CD4-positive, alpha-beta T cell (primary cell): ENCODE measurements at regions not wholly inside any gene's neighbourhood (a gene's known extent, or its start where the extent isn't known, plus 50 kb on each side); places are given as distances from the start of the nearest gene placed in this dataset.

Experiments used
- ATAC-seq: fragments of 200-7000 bp; cut with Tn5 transposase; one replicate; pipeline ENCODE4 v1.10.0; 2022; ENCODE audit warnings: mild to moderate bottlenecking; ENCODE audit not compliant: poor library complexity
- CTCF ChIA-PET: fragments of 350-600 bp; sonication (Branson Sonifier 250); formaldehyde crosslinking; loops from one replicate; lab custom pipeline; 2021; ENCODE audit warnings: antibody characterized with exemption, inconsistent platforms; lab: Charles Lee
- POLR2A ChIA-PET: fragments of 350-600 bp; sonication (Branson Sonifier 250); formaldehyde crosslinking; loops from one replicate; lab custom pipeline; 2021; ENCODE audit warnings: antibody characterized with exemption, inconsistent platforms; lab: Charles Lee
- DNase-seq, 14 experiments: peaks; one replicate each; pipeline ENCODE4 v3.0.0-alpha.2; 2013 to 2020; ENCODE audit warnings: mixed read lengths in 2 of 14
- H3K27ac ChIP-seq, 2 donors: one replicate each; pipeline versions ENCODE4 v1.5.1 to v1.7.0; 2013; ENCODE audit warnings: low read length in 2 of 2, low read depth in 1 of 2, mild to moderate bottlenecking in 1 of 2
- H3K27me3 ChIP-seq, 2 experiments: 1 replicate in 1 of 2; 2 replicates in 1 of 2; pipeline versions ENCODE4 v1.6.1 to v1.7.0; 2013; ENCODE audit warnings: low read length in 2 of 2, control low read depth in 1 of 2, mild to moderate bottlenecking in 1 of 2, moderate library complexity in 1 of 2; ENCODE audit not compliant: insufficient read depth in 2 of 2, control insufficient read depth in 1 of 2
- H3K36me3 ChIP-seq: one replicate; pipeline ENCODE4 v1.6.1; 2013; ENCODE audit warnings: low read length, control low read depth; ENCODE audit not compliant: insufficient read depth
- H3K4me1 ChIP-seq: one replicate; pipeline ENCODE4 v1.6.1; 2013; ENCODE audit warnings: low read length, control low read depth; ENCODE audit not compliant: insufficient read depth
- H3K4me3 ChIP-seq: one replicate; pipeline ENCODE4 v1.5.1; 2013; ENCODE audit warnings: mild to moderate bottlenecking, low read length, moderate library complexity
- H3K9me3 ChIP-seq, 2 experiments: 1 replicate in 1 of 2; 2 replicates in 1 of 2; pipeline versions ENCODE4 v1.6.1 to v1.7.0; 2013; ENCODE audit warnings: low read length in 2 of 2, mild to moderate bottlenecking in 2 of 2, control low read depth in 1 of 2, moderate library complexity in 1 of 2; ENCODE audit not compliant: control insufficient read depth in 1 of 2, insufficient read depth in 1 of 2
- H3K27ac Mint-ChIP-seq: one replicate; pipeline ENCODE4 v1.8.0; 2020; ENCODE audit warnings: mixed read lengths
- H3K27me3 Mint-ChIP-seq: one replicate; pipeline ENCODE4 v1.8.0; 2021; ENCODE audit warnings: mixed read lengths
- H3K36me3 Mint-ChIP-seq: one replicate; pipeline ENCODE4 v1.8.0; 2021; ENCODE audit warnings: low read depth, mixed read lengths
- H3K4me1 Mint-ChIP-seq: one replicate; pipeline ENCODE4 v1.8.0; 2021; ENCODE audit warnings: low read depth, mixed read lengths
- H3K4me3 Mint-ChIP-seq: one replicate; pipeline ENCODE4 v1.8.0; 2020; ENCODE audit warnings: mild to moderate bottlenecking, mixed read lengths
- H3K9me3 Mint-ChIP-seq: one replicate; pipeline ENCODE4 v1.8.0; 2020; ENCODE audit warnings: mixed read lengths
- CTCF ChIP-seq: fragments of 200-600 bp; IDR thresholded peaks from one replicate; pipeline ENCODE4 v1.8.0; 2022; ENCODE audit warnings: antibody characterized with exemption, mild to moderate bottlenecking
- intact Hi-C, 2 experiments: fragments of 100-400 bp; cut with DNase I in 1 of 2; cut with micrococcal nuclease in 1 of 2; formaldehyde crosslinking; loops; one replicate each; pipeline versions ENCODE4 v1.15.1 to v1.9.0; 2023 to 2025; cut with DNase I, micrococcal nuclease

DNA sequence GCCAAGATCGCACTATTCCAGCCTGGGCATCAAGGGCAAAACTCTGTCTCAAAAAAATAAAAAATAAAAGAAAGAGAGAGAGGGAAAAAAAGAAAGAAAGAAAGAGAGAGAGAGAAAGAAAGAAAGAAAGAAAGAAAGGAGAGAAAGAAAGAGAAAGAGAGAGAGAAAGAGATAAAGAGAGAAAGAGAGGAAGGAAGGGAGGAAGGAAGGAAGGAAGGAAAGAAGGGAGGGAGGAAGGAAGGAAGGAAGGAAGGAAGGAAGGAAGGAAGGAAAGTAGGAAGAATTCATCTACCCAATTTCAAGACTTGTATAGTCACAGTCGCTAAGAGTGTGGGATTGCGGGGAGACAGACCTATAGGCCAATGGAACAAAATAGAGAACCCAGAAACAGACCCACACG, 290.6 kb downstream of the NPHP4 start:
- H3K4me3 Mint-ChIP-seq: no peak overlapping the region
- no peaks in the 10 kb centered on the region for H3K36me3 Mint-ChIP-seq

GRCh38 chr1:5693568-5693967, 298.7 kb downstream of the NPHP4 start:
- TF ChIP-seq CTCF: no peak
- intact Hi-C loops: no loop called here
- H3K4me1 Mint-ChIP-seq: no peaks in the 10 kb centered on the region
- ATAC-seq (no peak), DNase-seq (no peak)
- CTCF ChIA-PET: no interaction called here
- Histone ChIP-seq H3K4me1 (no peaks in the 10 kb centered on the region), H3K9me3 (no peaks in the 10 kb centered on the region), H3K36me3 (no peaks in the 10 kb centered on the region), H3K4me3 (no peak overlapping the region), H3K27me3 (peaks cover 0 to 6% of the 10 kb centered on the region in 2 experiments), H3K27ac (no peak overlapping the region)
- H3K9me3 Mint-ChIP-seq: no peaks in the 10 kb centered on the region
- H3K27me3 Mint-ChIP-seq: peaks cover 29% of the 10 kb centered on the region
- H3K36me3 Mint-ChIP-seq: no peaks in the 10 kb centered on the region
- H3K4me3 Mint-ChIP-seq: no peak overlapping the region
- H3K27ac Mint-ChIP-seq: no peak overlapping the region
- POLR2A ChIA-PET: no interaction called here

More for the DNA sequence above, 290.6 kb downstream of the NPHP4 start:
- ATAC-seq (no peak), DNase-seq (no peak)
- H3K27ac Mint-ChIP-seq: no peak overlapping the region
- intact Hi-C loops: no loop called here
- H3K4me1 Mint-ChIP-seq: no peaks in the 10 kb centered on the region
- H3K4me3 ChIP-seq: no peak overlapping the region
- no peak for TF ChIP-seq CTCF
- H3K9me3 ChIP-seq: peaks cover 0 to 6% of the 10 kb centered on the region in 2 experiments
- CTCF ChIA-PET: no interaction called here
- H3K36me3 ChIP-seq: no peaks in the 10 kb centered on the region
- POLR2A ChIA-PET: no interaction called here
- H3K4me1 ChIP-seq: no peaks in the 10 kb centered on the region
- peaks cover 9% of the 10 kb centered on the region for H3K27me3 Mint-ChIP-seq
- H3K27me3 ChIP-seq: peaks cover 0 to 4% of the 10 kb centered on the region in 2 experiments
- no peaks in the 10 kb centered on the region for H3K9me3 Mint-ChIP-seq
- no peak overlapping the region for H3K27ac ChIP-seq

GRCh38 chr1:5692664-5693063, 299.6 kb downstream of the NPHP4 start:
- Mint-ChIP-seq H3K27ac (no peak overlapping the region), H3K36me3 (no peaks in the 10 kb centered on the region), H3K4me3 (no peak overlapping the region), H3K27me3 (peaks cover 29% of the 10 kb centered on the region), H3K9me3 (no peaks in the 10 kb centered on the region), H3K4me1 (no peaks in the 10 kb centered on the region)
- peaks cover 0 to 2% of the 10 kb centered on the region in 2 experiments for H3K27me3 ChIP-seq
- intact Hi-C loops: no loop called here
- CTCF ChIA-PET: no interaction called here
- TF ChIP-seq CTCF: no peak
- DNase-seq (no peak), ATAC-seq (no peak)
- no peak overlapping the region for H3K27ac ChIP-seq
- H3K4me3 ChIP-seq: no peak overlapping the region
- H3K9me3 ChIP-seq: no peaks in the 10 kb centered on the region
- no peaks in the 10 kb centered on the region for H3K36me3 ChIP-seq
- H3K4me1 ChIP-seq: no peaks in the 10 kb centered on the region
- POLR2A ChIA-PET: no interaction called here
